Right ventricle myocardium superior (tissue), 1 donor: ENCODE measurements at regions not wholly inside any gene's neighbourhood (a gene's known extent, or its start where the extent isn't known, plus 50 kb on each side); places are given as distances from the start of the nearest gene placed in this dataset.
"Not testable (repeated sequence)": the region's sequence is repeated elsewhere in the genome, so short reads cannot be mapped to it uniquely, and the experiment has no call there.

ENCODE experiments used
- ATAC-seq: fragments of 200-7000 bp; cut with Tn5 transposase; one replicate; pipeline ENCODE4 v1.9.1; 2020; ENCODE audit warnings: mild to moderate bottlenecking; ENCODE audit not compliant: poor library complexity
- DNase-seq: peaks from one replicate; pipeline ENCODE4 v3.0.0-alpha.2; 2020
- intact Hi-C: fragments of 100-400 bp; cut with DNase I; formaldehyde crosslinking; loops from one replicate; pipeline ENCODE4 v1.11.2; 2022
- donor health status: DM: no; HTN: yes; CAD: no; lungs with severe emphysema.

DNA sequence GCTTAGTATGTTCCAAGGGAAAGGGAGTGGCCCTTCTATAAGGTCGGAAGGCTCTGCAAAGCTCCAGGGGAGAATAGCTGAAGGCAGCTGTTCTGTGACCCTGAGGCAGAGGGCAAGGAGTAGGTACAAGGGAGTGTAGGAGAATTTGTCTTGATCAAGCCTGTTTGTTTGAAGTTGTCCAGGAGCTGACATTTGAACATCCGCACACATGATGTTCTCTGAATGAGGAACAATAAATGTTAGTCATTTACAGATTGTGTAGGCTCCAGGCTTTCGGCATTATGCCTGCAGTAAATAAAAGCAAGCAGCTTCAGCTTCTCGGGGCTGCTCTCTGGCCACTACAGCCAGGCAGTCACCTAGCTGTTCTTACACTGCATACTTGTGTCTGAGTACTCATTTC, 52.7 kb downstream of the CTAGE6 start:
- ATAC-seq, DNase-seq, intact Hi-C loops: not testable (repeated sequence)

DNA sequence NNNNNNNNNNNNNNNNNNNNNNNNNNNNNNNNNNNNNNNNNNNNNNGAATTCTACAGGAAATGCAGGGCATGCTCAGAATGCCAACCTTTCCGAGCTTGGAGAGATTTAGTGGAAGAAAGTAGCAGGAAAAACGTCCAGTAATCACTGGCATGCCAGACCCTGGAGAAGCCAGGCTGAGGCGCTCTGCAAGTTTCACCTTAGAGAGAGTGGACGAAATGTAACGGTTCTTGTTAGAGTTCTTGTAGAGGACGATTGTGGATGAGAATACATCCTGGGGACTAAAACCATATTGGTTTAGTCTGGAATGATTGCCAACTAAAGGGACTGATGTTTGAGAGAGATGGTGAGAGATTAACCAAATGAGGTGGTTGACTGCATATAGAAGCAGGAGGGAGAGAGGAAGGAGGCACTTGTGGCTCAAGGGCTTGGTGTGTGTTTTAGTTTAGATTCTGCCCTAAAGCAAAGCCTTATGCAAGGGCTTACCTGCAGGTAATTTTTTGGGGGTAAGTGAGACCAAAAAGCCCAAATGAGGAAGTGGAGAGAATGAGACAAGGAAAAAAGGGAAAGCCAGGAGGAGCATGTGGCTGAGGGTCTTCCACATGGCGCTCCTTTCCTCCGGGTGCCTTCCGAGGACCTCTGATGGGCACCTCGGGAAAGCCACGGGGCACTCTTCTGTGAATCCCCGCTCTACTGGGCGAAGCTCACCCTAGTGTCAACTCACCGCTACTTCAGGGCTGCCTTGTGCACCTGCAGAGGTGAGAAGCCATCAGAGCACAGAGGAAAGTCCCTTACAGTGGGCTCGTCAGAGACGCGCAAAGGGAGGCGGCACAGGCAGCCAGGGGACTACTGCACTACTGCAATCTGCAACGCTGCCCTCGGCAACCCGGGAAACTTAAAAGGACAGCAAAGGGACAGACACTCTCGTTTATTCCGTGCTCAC, 56.5 kb downstream of the CTAGE6 start:
- intact Hi-C loops, DNase-seq: not testable (repeated sequence)
- peak; percentile 43 for ATAC-seq
